PC-9 (cell line): ENCODE measurements at regions not wholly inside any gene's neighbourhood (a gene's known extent, or its start where the extent isn't known, plus 50 kb on each side); places are given as distances from the start of the nearest gene placed in this dataset.

Source experiments
- BruUV-seq: library from RNA; stranded (reverse); fragments of 400-500 nt; replicated peaks from 2 replicates; lab custom pipeline; 2021; lab: Mats Ljungman, UMichigan
- CTCF ChIA-PET: fragments of 300-600 bp; sonication (Branson Sonifier 250); formaldehyde crosslinking; loops from one replicate; lab custom pipeline; 2022; ENCODE audit warnings: antibody characterized with exemption; lab: Charles Lee
- POLR2A ChIA-PET: fragments of 300-600 bp; sonication (Branson Sonifier 250); formaldehyde crosslinking; loops from one replicate; lab custom pipeline; 2022; ENCODE audit warnings: antibody characterized with exemption; ENCODE audit not compliant: unreplicated experiment; lab: Charles Lee
- DNase-seq, 2 experiments: peaks; one replicate each; pipeline versions ENCODE4 v3.0.0 to v3.0.0-alpha.2; 2015 to 2022; ENCODE audit warnings: mixed read lengths in 1 of 2
- H2AFZ ChIP-seq: fragments of 200-600 bp; sonication (generic); 2 replicates; pipeline ENCODE4 v1.8.1; 2017; ENCODE audit warnings: antibody characterized with exemption
- H3F3A ChIP-seq: fragments of 200-600 bp; sonication (generic); 2 replicates; pipeline ENCODE4 v1.8.1; 2017; ENCODE audit warnings: antibody characterized with exemption, mild to moderate bottlenecking, low read depth; ENCODE audit not compliant: insufficient read depth
- H3K27ac ChIP-seq: fragments of 200-600 bp; sonication (generic); 2 replicates; pipeline ENCODE4 v1.6.1; 2016; ENCODE audit warnings: mixed run types
- H3K27me3 ChIP-seq: fragments of 200-600 bp; sonication (generic); 2 replicates; pipeline ENCODE4 v1.6.1; 2016; ENCODE audit warnings: low read depth, mixed run types; ENCODE audit not compliant: insufficient read depth
- H3K36me3 ChIP-seq: fragments of 200-600 bp; sonication (generic); 2 replicates; pipeline ENCODE4 v1.6.1; 2016; ENCODE audit warnings: low read depth, mixed run types
- H3K4me1 ChIP-seq: fragments of 200-600 bp; sonication (generic); replicated peaks from 2 replicates; pipeline ENCODE4 v1.6.1; 2016; ENCODE audit warnings: mixed run types; ENCODE audit not compliant: insufficient read depth
- H3K4me2 ChIP-seq: fragments of 200-600 bp; sonication (generic); 2 replicates; pipeline ENCODE4 v1.6.1; 2017; ENCODE audit warnings: mixed run types
- H3K4me3 ChIP-seq: fragments of 200-600 bp; sonication (generic); 2 replicates; pipeline ENCODE4 v1.6.1; 2016; ENCODE audit warnings: mixed run types
- H3K79me2 ChIP-seq: fragments of 200-600 bp; sonication (generic); 2 replicates; pipeline ENCODE4 v1.6.1; 2017; ENCODE audit warnings: low read depth, mixed run types
- H3K9me2 ChIP-seq: fragments of 200-600 bp; sonication (generic); 2 replicates; pipeline ENCODE4 v1.8.1; 2017; ENCODE audit warnings: mild to moderate bottlenecking; ENCODE audit not compliant: insufficient read depth
- H3K9me3 ChIP-seq: fragments of 200-600 bp; sonication (generic); 2 replicates; pipeline ENCODE4 v1.8.1; 2016; ENCODE audit warnings: low read depth; ENCODE audit not compliant: insufficient read depth
- H4K20me1 ChIP-seq: fragments of 200-600 bp; sonication (generic); 2 replicates; pipeline ENCODE4 v1.8.1; 2017; ENCODE audit not compliant: insufficient read depth
- CTCF ChIP-seq: fragments of 200-600 bp; sonication (generic); conservative IDR thresholded peaks from 2 replicates; pipeline ENCODE4 v1.6.1; 2017; ENCODE audit warnings: mixed run types, antibody characterized with exemption, mild to moderate bottlenecking, moderate library complexity
- EZH2 ChIP-seq: fragments of 200-600 bp; sonication (generic); IDR thresholded peaks from 2 replicates; pipeline ENCODE4 v1.8.0; 2017; ENCODE audit warnings: antibody characterized with exemption, low read depth
- intact Hi-C: fragments of 100-400 bp; cut with micrococcal nuclease; formaldehyde crosslinking; loops from one replicate; pipeline ENCODE4 v1.10.0; 2022; ENCODE audit not compliant: unreplicated experiment

- Histone ChIP-seq H3K4me3 (no peak overlapping the region), H3K9me3 (no peaks in the 10 kb centered on the region), H3K4me1 (no peaks in the 10 kb centered on the region), H3K4me2 (no peak overlapping the region), H4K20me1 (no peaks in the 10 kb centered on the region), H2AFZ (no peak overlapping the region), H3K9me2 (no peaks in the 10 kb centered on the region), H3K36me3 (no peaks in the 10 kb centered on the region), H3K27ac (no peak overlapping the region), H3K27me3 (0 out of 2 replicates have a peak, but pooled peaks cover 4% of the 10 kb centered on the region), H3K79me2 (no peaks in the 10 kb centered on the region), H3F3A (no peaks in the 10 kb centered on the region)
- BruUV-seq = no TSS peak
- TF ChIP-seq EZH2 = no peak
- TF ChIP-seq CTCF = no peak
- intact Hi-C loops = no loop called here
- ChIA-PET POLR2A (no interaction called here), CTCF (interaction anchor here (0.6 kb wide), 1 partner anchor 78 kb away, joined by 4 read pairs; no protein-coding TSS in a partner anchor)
- DNase-seq = no peak
Measured at GRCh38 chr5:146962801-146963355, 84.3 kb upstream of the PPP2R2B start.

DNA sequence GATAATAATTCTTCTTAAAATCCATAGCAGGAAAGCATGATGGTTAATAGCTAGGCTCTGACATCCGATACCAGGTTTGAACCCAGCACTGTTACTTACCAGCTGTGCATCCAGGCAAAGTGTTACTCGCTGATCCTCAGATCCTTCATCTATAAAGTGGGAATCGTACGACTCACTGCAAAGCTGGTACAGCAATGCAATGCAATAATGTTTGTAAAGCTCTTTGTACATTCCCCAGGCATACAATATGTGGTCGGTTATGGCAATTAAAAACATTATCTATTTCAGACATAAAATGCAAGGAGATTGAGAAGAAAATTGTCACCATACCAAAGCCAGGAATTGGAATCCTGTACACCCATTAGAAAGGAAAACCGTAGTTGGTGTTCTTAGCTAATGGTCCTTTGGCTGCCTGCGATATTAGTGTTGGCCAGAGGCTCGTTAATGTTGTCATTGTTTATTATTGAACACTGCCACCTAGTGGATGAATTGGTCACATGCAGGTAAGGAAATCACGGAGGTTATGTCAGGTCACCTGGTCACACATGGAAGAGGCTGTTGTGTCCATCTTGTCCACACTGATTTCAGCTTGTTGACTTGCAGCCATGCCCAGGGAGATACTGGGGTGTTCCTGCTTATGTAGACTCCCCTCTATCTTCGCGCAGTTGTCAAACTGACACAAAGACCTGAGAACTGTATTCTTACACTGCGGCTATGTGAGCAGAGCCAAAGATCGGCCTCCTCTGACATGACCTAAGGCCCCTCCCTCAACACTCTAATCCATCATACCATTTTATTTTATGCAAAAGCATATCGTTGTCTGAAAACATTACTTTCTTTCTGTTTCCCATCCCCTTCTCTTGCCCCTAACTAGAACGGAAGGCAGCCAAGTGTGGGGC lies 87.5 kb upstream of the PPP2R2B start:
- Histone ChIP-seq H2AFZ (no peak overlapping the region), H3K4me3 (no peak overlapping the region), H3K4me2 (no peak overlapping the region), H3K79me2 (no peaks in the 10 kb centered on the region), H3K4me1 (no peaks in the 10 kb centered on the region), H3F3A (no peaks in the 10 kb centered on the region), H3K27me3 (peaks cover 17% of the 10 kb centered on the region; the same call in 1 of the 2 replicates), H4K20me1 (no peaks in the 10 kb centered on the region), H3K9me3 (no peaks in the 10 kb centered on the region), H3K36me3 (no peaks in the 10 kb centered on the region), H3K27ac (no peak overlapping the region), H3K9me2 (no peaks in the 10 kb centered on the region)
- intact Hi-C loops = loop anchor here (1.0 to 5.0 kb wide), 6 partner anchors 221 to 433 kb away; no protein-coding TSS in a partner anchor
- ChIA-PET CTCF (interaction anchor here (0.5 to 1.5 kb wide), 6 partner anchors 101 to 432 kb away, joined by 3 to 18 read pairs (median 5); no protein-coding TSS in a partner anchor), POLR2A (no interaction called here)
- DNase-seq = peak; percentile 51 to 54
- BruUV-seq = no TSS peak
- TF ChIP-seq EZH2 = no peak
- TF ChIP-seq CTCF = peak; percentile 87

DNA sequence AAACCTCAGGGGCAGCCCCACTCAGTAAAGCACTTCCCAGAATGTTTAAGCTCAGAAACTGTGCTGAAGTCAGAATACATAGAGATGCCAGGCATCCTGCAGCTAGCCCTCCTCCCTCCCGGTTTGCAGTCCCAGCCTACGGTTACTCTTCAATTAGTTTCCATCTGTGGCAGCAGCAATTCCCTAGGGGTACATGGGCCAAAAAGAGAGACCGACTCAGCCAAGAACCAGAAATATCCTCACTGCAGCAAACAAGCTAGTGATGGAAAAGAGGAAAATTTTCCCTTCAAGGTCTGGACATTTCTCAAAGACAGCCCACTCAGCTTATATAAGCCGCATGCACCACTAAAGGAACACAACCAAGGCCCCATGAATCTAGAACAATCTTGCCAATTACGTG lies 89.1 kb upstream of the PPP2R2B start:
- no peak for DNase-seq
- POLR2A ChIA-PET = no interaction called here
- Histone ChIP-seq H3K4me3 (no peak overlapping the region), H3K4me1 (no peaks in the 10 kb centered on the region), H3K9me3 (no peaks in the 10 kb centered on the region), H3K27ac (no peak overlapping the region), H3K36me3 (no peaks in the 10 kb centered on the region), H3K79me2 (no peaks in the 10 kb centered on the region), H3K9me2 (no peaks in the 10 kb centered on the region), H3K4me2 (no peak overlapping the region), H4K20me1 (no peaks in the 10 kb centered on the region), H3K27me3 (peaks cover 21% of the 10 kb centered on the region; the same call in 1 of the 2 replicates), H2AFZ (no peak overlapping the region), H3F3A (no peaks in the 10 kb centered on the region)
- no peak for TF ChIP-seq EZH2
- TF ChIP-seq CTCF = no peak
- BruUV-seq = no TSS peak
- intact Hi-C loops = loop anchor here (5.0 kb wide), 3 partner anchors 220 to 405 kb away; no protein-coding TSS in a partner anchor
- CTCF ChIA-PET = no interaction called here
